ENCODE measurements at regions not wholly inside any gene's neighbourhood (a gene's known extent, or its start where the extent isn't known, plus 50 kb on each side); places are given as distances from the start of the nearest gene placed in this dataset.
A peak's percentile ranks its signal among the peaks of the same experiment; 100 is the strongest.
"Not testable (repeated sequence)": the region's sequence is repeated elsewhere in the genome, so short reads cannot be mapped to it uniquely, and the experiment has no call there.

DNA sequence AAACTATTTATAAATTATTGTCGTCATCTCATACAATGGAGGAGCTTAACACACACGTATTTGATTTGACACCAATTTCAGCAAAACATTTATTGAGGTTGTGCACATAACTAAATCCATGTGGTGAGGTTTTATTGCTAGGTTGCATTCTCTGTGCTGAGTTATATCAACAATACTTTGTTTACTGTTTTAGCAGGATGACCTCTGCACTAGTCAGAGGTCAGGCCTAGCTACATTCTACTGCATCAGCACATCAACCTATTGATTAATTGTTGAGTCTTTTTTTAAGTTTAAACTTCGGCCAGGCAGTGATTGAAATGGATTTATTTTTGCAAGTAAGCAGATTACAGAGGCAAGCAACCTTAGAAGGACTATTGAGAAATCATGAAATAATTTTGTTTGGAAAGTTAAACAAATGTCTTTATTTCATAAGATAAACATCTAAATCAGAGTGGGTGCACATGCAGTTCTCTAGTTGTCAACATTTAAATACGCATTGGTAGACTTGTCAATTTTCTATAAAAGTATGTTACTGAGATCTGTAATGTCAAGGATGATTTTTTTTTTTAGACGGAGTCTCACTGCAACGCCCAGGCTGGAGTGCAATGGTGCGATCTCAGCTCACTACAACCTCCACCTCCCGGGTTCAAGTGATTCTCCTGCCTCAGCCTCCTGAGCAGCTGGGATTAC, 75.2 kb upstream of the CD28 start:
- DNase-seq (ENCODE audit: low spot score) = no peak
- H3K4me1 ChIP-seq = no peaks in the 10 kb centered on the region

GRCh38 chr2:203636588-203637470, 69.6 kb upstream of the CD28 start:
- Histone ChIP-seq H3K9me3 (no peaks in the 10 kb centered on the region), H3K27ac (peak overlapping the region; percentile 13 to 56), H3K4me1 (peaks cover 0 to 11% of the 10 kb centered on the region in 2 donors), H3K36me3 (no peaks in the 10 kb centered on the region), H3K4me3 (no peak overlapping the region), H3K27me3 (no peaks in the 10 kb centered on the region)
- no peak for DNase-seq (ENCODE audit: low spot score)
- TF ChIP-seq CTCF (IDR thresholded peaks at IDR 0.05) = no peak

More for the DNA sequence above, 75.2 kb upstream of the CD28 start:
- Histone ChIP-seq H3K9me3 (no peaks in the 10 kb centered on the region), H3K27ac (no peak overlapping the region), H3K36me3 (no peaks in the 10 kb centered on the region), H3K4me3 (no peak overlapping the region), H3K27me3 (no peaks in the 10 kb centered on the region)
- no peak for TF ChIP-seq CTCF (IDR thresholded peaks at IDR 0.05)

GRCh38 chr2:203637471-203638167, 68.8 kb upstream of the CD28 start:
- TF ChIP-seq CTCF (IDR thresholded peaks at IDR 0.05) = no peak
- H3K36me3 ChIP-seq = no peaks in the 10 kb centered on the region

GRCh38 chr2:203641865-203642264, 64.6 kb upstream of the CD28 start:
- not testable (repeated sequence) for H3K27me3 ChIP-seq; H3K9me3 ChIP-seq; H3K27ac ChIP-seq; H3K4me1 ChIP-seq; DNase-seq (ENCODE audit: low spot score); H3K36me3 ChIP-seq; H3K4me3 ChIP-seq

More at GRCh38 chr2:203637471-203638167, 68.8 kb upstream of the CD28 start:
- Histone ChIP-seq H3K4me3 (no peak overlapping the region), H3K27ac (peak overlapping the region in 1 of 2 donors; percentile 56), H3K4me1 (peaks cover 0 to 11% of the 10 kb centered on the region in 2 donors), H3K9me3 (no peaks in the 10 kb centered on the region), H3K27me3 (no peaks in the 10 kb centered on the region)
- no peak for DNase-seq (ENCODE audit: low spot score)

GRCh38 chr2:203642841-203643240, 63.6 kb upstream of the CD28 start:
- not testable (repeated sequence) for H3K4me1 ChIP-seq; DNase-seq (ENCODE audit: low spot score); H3K27me3 ChIP-seq; H3K9me3 ChIP-seq; H3K27ac ChIP-seq; H3K4me3 ChIP-seq; H3K36me3 ChIP-seq

DNA sequence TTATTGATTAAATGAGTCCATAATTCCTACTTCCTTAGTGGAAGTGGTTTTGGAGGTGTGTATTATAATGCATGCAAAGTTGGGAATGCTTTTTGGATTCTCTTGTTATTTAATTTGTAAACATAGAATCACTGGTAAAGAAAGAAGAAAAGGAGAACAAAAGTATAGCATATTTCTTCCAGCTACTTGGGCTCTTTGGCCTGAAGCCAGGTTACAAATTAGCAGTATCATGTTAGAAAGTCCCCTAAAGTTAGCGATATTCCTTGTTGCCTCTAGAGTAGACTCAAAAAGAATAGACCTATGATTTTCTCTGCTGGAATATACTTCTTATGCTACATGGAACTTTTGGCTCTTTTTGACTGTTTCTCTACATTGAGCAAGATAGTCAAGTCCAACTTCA, 60.6 kb upstream of the CD28 start:
- Histone ChIP-seq H3K4me1 (peaks cover 0 to 21% of the 10 kb centered on the region in 2 donors), H3K36me3 (no peaks in the 10 kb centered on the region), H3K27me3 (no peaks in the 10 kb centered on the region), H3K9me3 (no peaks in the 10 kb centered on the region), H3K27ac (no peak overlapping the region), H3K4me3 (no peak overlapping the region)
- DNase-seq (ENCODE audit: low spot score) = no peak
- no peak for TF ChIP-seq CTCF (IDR thresholded peaks at IDR 0.05)

Measured in right atrium auricular region (tissue), 2 donors.